HG03575 (cell line): ENCODE measurements at regions not wholly inside any gene's neighbourhood (a gene's known extent, or its start where the extent isn't known, plus 50 kb on each side); places are given as distances from the start of the nearest gene placed in this dataset.

Experiments used
- ATAC-seq: cut with Tn5 transposase; IDR thresholded peaks from one replicate; pipeline ENCODE4 v1.9.1; 2021; ENCODE audit not compliant: unreplicated experiment, insufficient number of reproducible peaks, low FRiP score; ENCODE audit errors: extremely low read depth

DNA sequence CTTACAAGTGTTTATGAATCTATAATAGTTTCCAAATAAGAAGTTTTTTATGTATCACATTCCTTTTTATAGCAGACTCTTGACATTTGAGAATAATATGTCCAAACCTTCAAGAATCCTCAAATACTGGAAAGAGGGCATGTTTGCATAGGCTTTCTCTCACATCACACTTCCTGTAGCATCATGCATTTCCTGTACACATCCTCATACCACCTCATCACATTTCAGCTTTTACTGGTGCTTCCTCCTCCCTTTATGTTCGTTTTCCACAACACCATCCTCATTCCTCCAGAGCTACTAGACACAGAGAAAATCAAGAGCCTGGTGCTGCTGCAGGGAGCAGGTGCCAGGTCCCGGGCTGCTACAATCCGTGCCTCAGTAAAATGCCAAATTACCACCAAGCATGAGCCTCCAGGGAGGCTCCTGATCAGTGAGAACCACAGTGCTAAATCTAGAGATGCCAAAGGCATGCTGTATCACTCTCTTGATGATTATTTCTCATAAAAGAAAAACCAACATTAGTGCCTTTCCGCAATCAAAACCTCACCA is 137.7 kb upstream of the CYP1B1 start:
- ATAC-seq = no peak

DNA sequence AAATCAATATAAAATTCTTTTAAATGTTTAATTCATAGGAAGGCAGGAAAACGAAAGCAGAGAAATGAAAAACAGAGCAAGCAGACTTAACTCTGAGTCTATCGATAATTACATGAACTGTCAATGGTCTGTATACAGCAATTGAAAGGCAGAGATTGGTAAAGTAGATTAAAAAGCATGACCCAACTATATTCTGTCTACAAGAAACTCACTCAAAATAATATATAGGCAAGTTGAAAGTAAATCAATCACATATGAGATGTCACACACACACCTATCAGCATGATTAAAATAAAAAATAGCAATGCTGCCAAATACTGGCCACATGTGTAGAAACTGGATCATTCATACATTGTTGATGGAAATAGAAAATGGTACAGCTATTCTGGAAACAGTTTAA is 136.4 kb upstream of the CYP1B1 start:
- ATAC-seq = no peak

GRCh38 chr2:38207168-38207567 is 131.2 kb upstream of the CYP1B1 start:
- no peak for ATAC-seq

DNA sequence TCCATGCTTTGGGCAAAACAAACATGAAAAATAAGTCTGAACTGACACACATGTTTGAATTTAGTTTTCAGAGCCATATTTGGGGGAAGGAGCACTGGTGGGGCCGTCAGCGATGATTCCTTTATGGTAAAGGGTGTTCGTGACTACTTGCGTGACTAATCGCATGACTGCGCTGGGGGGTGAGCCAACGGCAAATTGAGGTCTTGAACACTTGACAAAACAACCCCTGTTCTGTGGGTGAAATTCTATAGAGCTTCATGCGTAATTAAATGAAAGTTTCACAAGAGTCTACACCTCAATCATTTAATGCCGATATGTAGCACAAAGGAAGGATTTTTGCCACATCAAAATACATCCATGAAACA is 127.5 kb upstream of the CYP1B1 start:
- ATAC-seq = no peak

DNA sequence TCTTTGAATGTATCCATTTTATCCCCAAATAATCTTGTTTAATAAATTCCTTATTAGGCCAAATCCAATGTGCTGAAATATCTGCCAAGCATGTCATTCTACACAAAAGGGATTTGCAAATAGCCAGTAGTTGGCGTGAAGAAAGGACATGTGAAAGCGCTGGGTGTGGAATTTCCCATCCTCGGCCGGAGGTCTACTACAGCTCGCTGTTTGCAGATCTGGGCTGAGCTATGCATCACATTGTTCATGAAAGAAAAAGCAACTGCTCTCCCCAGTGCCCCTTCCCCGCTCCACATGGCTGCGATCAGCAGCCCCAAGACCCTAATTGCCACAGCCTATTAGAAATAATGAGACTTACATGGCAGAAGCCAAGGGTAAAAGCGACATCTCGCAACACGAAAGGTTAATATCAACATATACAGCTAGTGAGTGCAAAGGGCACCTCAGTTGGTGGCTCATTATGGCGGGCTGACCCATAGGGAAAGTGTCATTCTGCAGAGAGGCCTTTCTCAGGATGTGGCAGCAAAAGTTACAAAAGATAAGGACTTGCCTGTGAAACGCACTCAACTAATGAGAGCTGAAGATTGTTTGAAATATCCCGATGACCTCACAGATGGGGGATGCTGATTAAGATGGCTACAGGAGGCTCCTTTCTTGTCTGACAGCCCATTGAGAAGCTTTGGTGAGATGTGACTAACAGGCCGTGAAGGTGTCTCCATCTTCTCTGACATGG is 126.9 kb upstream of the CYP1B1 start:
- ATAC-seq = no peak

GRCh38 chr2:38201784-38202183 is 125.8 kb upstream of the CYP1B1 start:
- ATAC-seq = no peak

DNA sequence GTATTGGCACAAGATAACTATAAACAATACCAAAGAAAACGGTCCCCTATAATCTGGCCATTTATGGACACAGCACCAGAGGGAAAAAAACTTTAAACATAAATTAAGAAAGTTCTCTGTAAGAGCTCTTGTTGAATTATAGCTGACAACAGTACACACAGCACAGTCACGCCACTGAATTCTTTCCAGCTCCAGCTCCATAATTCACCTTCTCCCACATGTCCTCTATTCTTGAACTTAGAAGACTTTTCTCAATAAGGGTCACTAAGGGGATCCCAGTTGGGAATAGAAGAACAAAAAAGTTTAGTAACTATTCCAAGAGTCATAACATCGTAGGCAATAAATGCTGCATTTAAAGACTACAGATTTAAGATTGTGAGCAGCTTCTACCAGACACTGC is 124.6 kb upstream of the CYP1B1 start:
- ATAC-seq = no peak

GRCh38 chr2:38199127-38199526 is 123.2 kb upstream of the CYP1B1 start:
- no peak for ATAC-seq

DNA sequence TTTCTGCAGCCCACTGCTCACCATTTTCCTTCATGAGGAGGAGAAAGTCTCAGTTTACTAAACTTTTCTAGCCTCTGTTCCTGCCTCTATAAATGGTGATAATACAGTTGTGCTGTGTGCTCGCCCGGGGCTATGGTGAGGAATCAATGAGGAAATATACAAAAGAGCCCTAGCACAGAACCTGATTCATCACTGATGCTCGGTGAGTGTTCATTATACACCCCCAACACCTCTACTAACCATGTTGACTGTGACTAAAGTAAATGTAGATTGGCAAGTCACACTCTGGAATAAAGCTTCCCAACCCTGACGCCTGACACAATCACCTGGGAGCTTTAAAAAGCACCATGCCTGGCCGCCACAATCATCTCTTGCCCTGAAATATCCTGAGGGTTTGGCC is 118.8 kb upstream of the CYP1B1 start:
- ATAC-seq = no peak

- no peak for ATAC-seq
Observed at GRCh38 chr2:38192976-38193375, 117.0 kb upstream of the CYP1B1 start.

DNA sequence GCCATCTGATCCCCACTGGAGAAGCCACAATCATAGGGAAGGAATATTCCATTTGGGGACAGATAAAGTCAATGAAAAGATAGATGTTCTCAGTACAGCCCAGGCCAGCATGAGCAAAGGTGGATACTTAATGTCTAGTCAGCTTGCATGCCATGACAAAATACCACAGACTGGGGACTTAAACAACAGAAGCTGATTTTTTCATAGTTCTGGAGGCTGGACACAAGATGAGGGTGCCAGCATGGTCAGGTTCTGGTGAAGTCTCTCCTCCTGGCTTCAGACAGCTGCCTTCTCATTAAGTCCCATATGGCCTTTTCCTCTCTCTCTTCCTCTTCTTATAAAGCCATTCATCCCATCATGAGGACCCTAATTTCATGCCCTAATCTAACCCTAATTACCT is 116.1 kb upstream of the CYP1B1 start:
- no peak for ATAC-seq

- ATAC-seq = no peak
Observed at GRCh38 chr2:38191516-38191915, 115.6 kb upstream of the CYP1B1 start.

- no peak for ATAC-seq
Observed at GRCh38 chr2:38190542-38191218, 114.7 kb upstream of the CYP1B1 start.

GRCh38 chr2:38187541-38188011 is 111.6 kb upstream of the CYP1B1 start:
- ATAC-seq = no peak

GRCh38 chr2:38185012-38185491 is 109.1 kb upstream of the CYP1B1 start:
- ATAC-seq = peak; percentile 77

GRCh38 chr2:38182492-38183003 is 106.6 kb upstream of the CYP1B1 start:
- ATAC-seq = no peak

DNA sequence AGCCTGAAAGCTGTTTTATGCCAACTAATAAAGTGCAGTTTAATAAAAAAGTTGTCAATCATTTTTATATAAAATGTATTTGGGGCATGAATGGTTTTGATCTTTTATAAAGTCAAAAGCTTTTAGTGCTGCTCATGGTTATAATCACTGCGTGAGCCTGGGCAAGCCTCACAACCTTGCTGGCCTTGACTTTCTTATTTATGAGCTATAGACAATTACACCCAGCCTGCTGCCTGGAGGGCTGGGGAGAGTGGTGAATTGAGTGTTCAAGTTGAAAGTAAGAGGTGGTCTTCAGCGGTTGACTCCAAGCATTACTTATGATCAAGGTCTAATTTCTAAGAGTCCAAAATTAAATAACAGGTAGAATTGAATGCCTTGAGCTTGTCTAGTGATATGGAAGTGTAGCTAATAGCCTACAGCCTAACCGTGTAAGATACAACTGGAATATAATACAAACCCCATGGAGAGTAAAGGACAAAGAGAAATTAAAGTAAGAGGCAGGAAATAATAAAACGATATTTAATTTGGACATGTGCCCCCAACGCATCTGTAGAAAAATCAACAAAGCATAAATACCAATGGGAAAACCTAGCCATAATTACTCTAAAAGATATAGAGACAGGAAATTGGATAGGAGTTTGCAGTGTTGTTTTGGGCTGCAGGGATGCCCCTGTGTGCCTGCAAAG is 106.0 kb upstream of the CYP1B1 start:
- no peak for ATAC-seq

DNA sequence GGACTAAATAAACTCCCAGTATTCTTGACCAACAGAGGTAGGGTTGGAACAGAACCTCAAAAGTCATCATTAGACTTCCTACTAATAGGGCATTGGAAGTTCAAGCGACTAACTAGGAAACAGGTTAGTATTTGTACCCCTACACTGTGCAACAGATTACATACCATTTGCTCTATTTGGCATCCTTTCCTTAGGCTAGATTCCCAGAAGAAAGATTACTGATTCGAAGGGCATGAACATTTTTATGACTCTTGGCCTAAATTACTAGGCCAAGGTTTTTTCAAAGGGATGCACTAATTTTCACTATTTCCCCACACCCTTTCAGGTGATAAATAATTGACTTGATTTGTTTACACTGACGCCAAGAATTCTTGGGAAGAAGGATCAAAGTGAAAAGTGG is 104.8 kb upstream of the CYP1B1 start:
- ATAC-seq = no peak

GRCh38 chr2:38178556-38179419 is 102.8 kb upstream of the CYP1B1 start:
- ATAC-seq = no peak
